KG1 (cell line): ENCODE measurements at regions not wholly inside any gene's neighbourhood (a gene's known extent, or its start where the extent isn't known, plus 50 kb on each side); places are given as distances from the start of the nearest gene placed in this dataset.
"Not testable (repeated sequence)": the region's sequence is repeated elsewhere in the genome, so short reads cannot be mapped to it uniquely, and the experiment has no call there.

Experiments
- DNase-seq: peaks from one replicate; lab custom pipeline; 2025; lab: John Stamatoyannopoulos, UW

- no peak for DNase-seq
Observed at GRCh38 chr3:20480786-20481365, 294.9 kb upstream of the SGO1 start.

- DNase-seq: no peak
Observed at GRCh38 chr3:20478436-20478835, 292.4 kb upstream of the SGO1 start.

GRCh38 chr3:20464237-20464636, 278.2 kb upstream of the SGO1 start:
- DNase-seq: not testable (repeated sequence)

GRCh38 chr3:20462723-20463122, 276.7 kb upstream of the SGO1 start:
- no peak for DNase-seq

- no peak for DNase-seq
Observed at GRCh38 chr3:20462226-20462625, 276.2 kb upstream of the SGO1 start.

GRCh38 chr3:20458994-20459716, 273.1 kb upstream of the SGO1 start:
- no peak for DNase-seq

- no peak for DNase-seq
Observed at GRCh38 chr3:20456511-20456910, 270.5 kb upstream of the SGO1 start.

- DNase-seq: no peak
Observed at GRCh38 chr3:20451170-20451569, 265.2 kb upstream of the SGO1 start.

- DNase-seq: no peak
Observed at GRCh38 chr3:20450611-20451010, 264.6 kb upstream of the SGO1 start.

GRCh38 chr3:20442846-20443245, 256.8 kb upstream of the SGO1 start:
- no peak for DNase-seq

GRCh38 chr3:20427268-20427667, 241.3 kb upstream of the SGO1 start:
- not testable (repeated sequence) for DNase-seq

GRCh38 chr3:20425138-20425537, 239.1 kb upstream of the SGO1 start:
- DNase-seq: no peak

GRCh38 chr3:20424086-20424485, 238.1 kb upstream of the SGO1 start:
- no peak for DNase-seq

GRCh38 chr3:20422391-20422790, 236.4 kb upstream of the SGO1 start:
- no peak for DNase-seq

GRCh38 chr3:20417388-20418108, 231.5 kb upstream of the SGO1 start:
- DNase-seq: no peak

GRCh38 chr3:20406611-20407011, 220.6 kb upstream of the SGO1 start:
- no peak for DNase-seq

- no peak for DNase-seq
Observed at GRCh38 chr3:20405744-20406143, 219.7 kb upstream of the SGO1 start.

GRCh38 chr3:20405231-20405630, 219.2 kb upstream of the SGO1 start:
- no peak for DNase-seq

GRCh38 chr3:20404741-20405100, 218.7 kb upstream of the SGO1 start:
- no peak for DNase-seq

GRCh38 chr3:20403986-20404740, 218.2 kb upstream of the SGO1 start:
- DNase-seq: no peak

GRCh38 chr3:20401253-20401652, 215.2 kb upstream of the SGO1 start:
- no peak for DNase-seq

- DNase-seq: no peak
Observed at GRCh38 chr3:20400686-20401085, 214.7 kb upstream of the SGO1 start.

GRCh38 chr3:20400281-20400680, 214.3 kb upstream of the SGO1 start:
- no peak for DNase-seq
